ENCODE measurements at regions not wholly inside any gene's neighbourhood (a gene's known extent, or its start where the extent isn't known, plus 50 kb on each side); places are given as distances from the start of the nearest gene placed in this dataset.
"Not testable (repeated sequence)": the region's sequence is repeated elsewhere in the genome, so short reads cannot be mapped to it uniquely, and the experiment has no call there.

GRCh38 chr2:242032780-242033656, 163.5 kb downstream of the RTP5 start:
- no peak for DNase-seq

- DNase-seq = no peak
Measured at GRCh38 chr2:242034138-242034537, 164.6 kb downstream of the RTP5 start.

- DNase-seq = no peak
Measured at GRCh38 chr2:242034996-242035814, 165.7 kb downstream of the RTP5 start.

GRCh38 chr2:242035858-242036652, 166.5 kb downstream of the RTP5 start:
- no peak for DNase-seq

- no peak for DNase-seq
Measured at GRCh38 chr2:242036653-242036950, 167.1 kb downstream of the RTP5 start.

- DNase-seq = no peak
Measured at GRCh38 chr2:242038166-242038927, 168.8 kb downstream of the RTP5 start.

GRCh38 chr2:242038928-242039341, 169.4 kb downstream of the RTP5 start:
- no peak for DNase-seq

- no peak for DNase-seq
Measured at GRCh38 chr2:242040303-242040655, 170.8 kb downstream of the RTP5 start.

- no peak for DNase-seq
Measured at GRCh38 chr2:242040681-242041080, 171.2 kb downstream of the RTP5 start.

- no peak for DNase-seq
Measured at GRCh38 chr2:242041816-242042215, 172.3 kb downstream of the RTP5 start.

- DNase-seq = no peak
Measured at GRCh38 chr2:242043538-242044312, 174.2 kb downstream of the RTP5 start.

- no peak for DNase-seq
Measured at GRCh38 chr2:242044313-242044590, 174.7 kb downstream of the RTP5 start.

- DNase-seq = not testable (repeated sequence)
Measured at GRCh38 chr2:242045596-242046144, 176.1 kb downstream of the RTP5 start.

GRCh38 chr2:242046206-242046826, 176.8 kb downstream of the RTP5 start:
- DNase-seq = no peak

GRCh38 chr2:242047963-242048362, 178.4 kb downstream of the RTP5 start:
- DNase-seq = no peak

- no peak for DNase-seq
Measured at GRCh38 chr2:242048479-242048878, 178.9 kb downstream of the RTP5 start.

GRCh38 chr2:242049492-242049891, 180.0 kb downstream of the RTP5 start:
- DNase-seq = not testable (repeated sequence)

- no peak for DNase-seq
Measured at GRCh38 chr2:242051463-242051862, 181.9 kb downstream of the RTP5 start.

GRCh38 chr2:242052421-242052820, 182.9 kb downstream of the RTP5 start:
- DNase-seq = no peak

GRCh38 chr2:242053921-242054320, 184.4 kb downstream of the RTP5 start:
- DNase-seq = no peak

- DNase-seq = no peak
Measured at GRCh38 chr2:242054406-242054805, 184.9 kb downstream of the RTP5 start.
